ENCODE measurements at regions not wholly inside any gene's neighbourhood (a gene's known extent, or its start where the extent isn't known, plus 50 kb on each side); places are given as distances from the start of the nearest gene placed in this dataset.

DNA sequence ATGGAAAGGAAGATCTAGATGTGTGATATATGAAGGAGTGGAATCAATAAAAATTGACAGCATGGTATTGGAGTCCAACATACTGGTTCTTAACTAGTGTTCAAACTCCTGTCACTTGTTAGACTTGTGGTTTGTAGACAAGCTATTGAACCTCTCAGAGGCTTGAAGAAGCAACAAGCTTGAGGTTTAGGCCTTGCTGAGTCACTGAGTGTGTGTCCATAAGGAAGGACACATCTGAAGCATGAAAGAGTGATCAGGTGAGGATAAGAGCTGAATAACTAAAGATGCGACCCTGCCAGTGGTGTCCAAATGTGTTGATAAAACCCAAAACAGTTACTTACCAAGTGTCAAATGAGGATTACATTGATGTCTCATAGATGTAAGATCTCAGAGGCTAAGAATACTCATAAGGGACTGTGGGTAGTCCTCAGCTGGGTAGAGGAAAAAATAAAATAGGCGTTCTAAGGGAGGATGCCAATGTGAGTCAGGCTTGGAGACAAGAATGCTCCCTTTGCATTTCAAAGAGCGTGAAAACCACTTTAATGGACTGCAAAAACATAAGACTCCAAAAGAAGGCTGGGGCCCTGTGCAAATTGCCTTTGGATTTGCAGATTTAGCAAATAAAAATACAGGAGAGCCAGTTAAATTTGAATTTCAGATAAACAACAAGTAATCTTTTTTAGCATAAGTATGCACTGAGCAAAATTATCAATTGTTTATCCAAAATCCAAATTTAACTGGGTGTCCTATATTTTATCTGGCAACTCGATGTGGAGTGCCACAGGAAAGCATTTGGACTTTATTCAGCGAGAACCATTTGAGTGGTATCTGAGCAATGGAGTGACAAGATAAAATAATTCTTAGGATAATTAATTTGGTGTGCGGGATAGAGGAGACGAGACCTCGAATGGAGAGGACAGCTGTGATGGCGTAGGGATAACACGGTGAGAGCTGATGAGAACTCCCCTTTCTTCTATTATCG is 757.3 kb upstream of the WWC1 start (continued):
- TF ChIP-seq MTA2 (IDR thresholded peaks at IDR 0.05; ENCODE audit: low read depth) (no peak), RCOR1 (conservative IDR thresholded peaks at IDR 0.05; ENCODE audit: low read depth, low read length) (no peak)

DNA sequence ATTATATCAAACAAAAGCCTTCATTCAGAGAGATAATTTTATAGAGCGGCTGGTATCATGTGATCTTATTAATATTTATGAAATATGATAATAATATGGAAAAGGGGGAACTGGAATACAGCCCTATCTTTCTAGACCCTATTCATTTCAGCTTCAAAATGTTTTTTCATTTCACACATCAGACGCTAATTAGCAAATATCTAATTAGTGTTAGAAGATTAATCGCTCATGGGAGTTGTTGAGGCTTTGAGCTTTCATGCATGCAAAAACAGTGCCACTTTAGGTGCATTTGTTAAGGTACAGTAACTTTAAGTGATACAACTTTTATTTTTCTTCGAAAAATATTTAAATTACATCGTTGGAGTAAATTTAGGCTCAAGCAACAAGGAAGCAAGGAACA is 751.7 kb upstream of the WWC1 start:
- CTCF ChIA-PET, result no interaction called here
- no peak overlapping the region for H3K27ac ChIP-seq (ENCODE audit: control insufficient read depth, insufficient read depth)
- FAIRE-seq (no peak), DNase-seq (ENCODE audit: low read depth, low spot score) (no peak), ATAC-seq (no peak)
- H3K4me3 ChIP-seq, result no peak overlapping the region
- H3K27me3 ChIP-seq (replicated peaks in 1 of 2; ENCODE audit: control insufficient read depth in 2 of 2, insufficient read depth in 2 of 2, low read length in 1 of 2), result no peaks in the 10 kb centered on the region
- H3K4me2 ChIP-seq (ENCODE audit: control insufficient read depth, insufficient read depth), result no peak overlapping the region
- H2AFZ ChIP-seq (ENCODE audit: control insufficient read depth, low read depth, low read length), result no peak overlapping the region
- SMC1A ChIA-PET (ENCODE audit: uncharacterized antibody, unreplicated experiment), result no interaction called here
- no peak overlapping the region for H3K9ac ChIP-seq (ENCODE audit: control insufficient read depth, insufficient read depth, low read length)
- no peaks in the 10 kb centered on the region for H3K36me3 ChIP-seq (ENCODE audit: control insufficient read depth in 2 of 2, insufficient read depth in 2 of 2, low read length in 1 of 2)
- RAD21 ChIA-PET (ENCODE audit: unreplicated experiment), result no interaction called here
- H3K9me3 ChIP-seq (replicated peaks; ENCODE audit: control insufficient read depth, insufficient read depth, low read length), result no peaks in the 10 kb centered on the region
- POLR2A ChIA-PET, result interaction anchor here (0.5 kb wide), 1 partner anchor 987 kb away, joined by 3 read pairs; no protein-coding TSS in a partner anchor
- H4K20me1 ChIP-seq (ENCODE audit: control insufficient read depth, insufficient read depth), result no peaks in the 10 kb centered on the region
- intact Hi-C loops (cut with micrococcal nuclease; ENCODE audit: unreplicated experiment), result no loop called here
- in situ Hi-C loops (cut with MboI), result no loop called here
- TF ChIP-seq ZNF24 (IDR thresholded peaks at IDR 0.05), result no peak
- no peak for TF ChIP-seq SUZ12 (IDR thresholded peaks at IDR 0.05; ENCODE audit: unreplicated experiment)
- TF ChIP-seq BRCA1 (IDR thresholded peaks at IDR 0.05; ENCODE audit: low read depth, low read length), result no peak
- no peak for TF ChIP-seq ZNF384 (IDR thresholded peaks at IDR 0.05; ENCODE audit: borderline replicate concordance, low read depth, low read length)
- TF ChIP-seq, protein P1, sequence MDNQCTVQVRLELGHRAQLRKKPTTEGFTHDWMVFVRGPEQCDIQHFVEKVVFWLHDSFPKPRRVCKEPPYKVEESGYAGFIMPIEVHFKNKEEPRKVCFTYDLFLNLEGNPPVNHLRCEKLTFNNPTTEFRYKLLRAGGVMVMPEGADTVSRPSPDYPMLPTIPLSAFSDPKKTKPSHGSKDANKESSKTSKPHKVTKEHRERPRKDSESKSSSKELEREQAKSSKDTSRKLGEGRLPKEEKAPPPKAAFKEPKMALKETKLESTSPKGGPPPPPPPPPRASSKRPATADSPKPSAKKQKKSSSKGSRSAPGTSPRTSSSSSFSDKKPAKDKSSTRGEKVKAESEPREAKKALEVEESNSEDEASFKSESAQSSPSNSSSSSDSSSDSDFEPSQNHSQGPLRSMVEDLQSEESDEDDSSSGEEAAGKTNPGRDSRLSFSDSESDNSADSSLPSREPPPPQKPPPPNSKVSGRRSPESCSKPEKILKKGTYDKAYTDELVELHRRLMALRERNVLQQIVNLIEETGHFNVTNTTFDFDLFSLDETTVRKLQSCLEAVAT (IDR thresholded peaks at IDR 0.05), result no peak
- TF ChIP-seq JUNB (IDR thresholded peaks at IDR 0.05), result no peak
- no peak for TF ChIP-seq CBX3 (IDR thresholded peaks at IDR 0.05; ENCODE audit: borderline replicate concordance, low read depth)
- BruUV-seq (replicated peaks), result no TSS peak
- no peaks in the 10 kb centered on the region for H3K79me2 ChIP-seq (ENCODE audit: control insufficient read depth, insufficient read depth, low read length)
- 20% methylated on average over 5 of the region's 5 CpGs for WGBS (ENCODE audit: insufficient coverage, insufficient replicate concordance, low lambda C conversion rate, missing lambda C conversion rate)
- H3K4me1 ChIP-seq (ENCODE audit: control insufficient read depth, insufficient read depth, low read length), result no peaks in the 10 kb centered on the region

Measured in GM12878 (cell line).